Erythroblast (primary cell): ENCODE measurements at regions not wholly inside any gene's neighbourhood (a gene's known extent, or its start where the extent isn't known, plus 50 kb on each side); places are given as distances from the start of the nearest gene placed in this dataset.
"Not testable (repeated sequence)": the region's sequence is repeated elsewhere in the genome, so short reads cannot be mapped to it uniquely, and the experiment has no call there.

Experiments
- DNase-seq, 2 experiments: peaks; one replicate each; lab custom pipeline; 2025; lab: John Stamatoyannopoulos, UW
- GATA1 ChIP-seq: IDR thresholded peaks from 2 replicates; pipeline ENCODE4 v1.6.1; 2011; ENCODE audit warnings: low read depth, mild to moderate bottlenecking, control low read depth, low read length, moderate library complexity
- POLR2A ChIP-seq: IDR thresholded peaks from 2 replicates; pipeline ENCODE4 v1.6.1; 2011; ENCODE audit warnings: mild to moderate bottlenecking, low read length

GRCh38 chr10:64182671-64183070, 661.5 kb downstream of the REEP3 start:
- no peak for DNase-seq
- TF ChIP-seq GATA1 (no peak), POLR2A (no peak)

GRCh38 chr10:64191286-64191685, 670.1 kb downstream of the REEP3 start:
- TF ChIP-seq POLR2A: no peak
- TF ChIP-seq GATA1: no peak
- DNase-seq: no peak

GRCh38 chr10:64196638-64197315, 675.6 kb downstream of the REEP3 start:
- no peak for DNase-seq
- no peak for TF ChIP-seq GATA1
- TF ChIP-seq POLR2A: no peak

GRCh38 chr10:64201936-64202335, 680.7 kb downstream of the REEP3 start:
- DNase-seq: no peak
- TF ChIP-seq POLR2A: no peak
- no peak for TF ChIP-seq GATA1

- DNase-seq: not testable (repeated sequence)
Observed at GRCh38 chr10:64204504-64204903, 683.3 kb downstream of the REEP3 start.

GRCh38 chr10:64206409-64206808, 685.2 kb downstream of the REEP3 start:
- no peak for DNase-seq

GRCh38 chr10:64209561-64209960, 688.4 kb downstream of the REEP3 start:
- TF ChIP-seq GATA1 (no peak), POLR2A (no peak)
- no peak for DNase-seq

More at GRCh38 chr10:64206409-64206808, 685.2 kb downstream of the REEP3 start:
- TF ChIP-seq POLR2A: no peak
- TF ChIP-seq GATA1: no peak

- no peak for DNase-seq
- no peak for TF ChIP-seq GATA1
- no peak for TF ChIP-seq POLR2A
Observed at GRCh38 chr10:64210211-64210610, 689.0 kb downstream of the REEP3 start.

GRCh38 chr10:64211466-64211865, 690.3 kb downstream of the REEP3 start:
- no peak for TF ChIP-seq POLR2A
- TF ChIP-seq GATA1: no peak
- no peak for DNase-seq

GRCh38 chr10:64215088-64215487, 693.9 kb downstream of the REEP3 start:
- TF ChIP-seq POLR2A (no peak), GATA1 (no peak)
- no peak for DNase-seq

GRCh38 chr10:64219271-64220025, 698.2 kb downstream of the REEP3 start:
- no peak for DNase-seq
- TF ChIP-seq GATA1 (no peak), POLR2A (no peak)

- DNase-seq: no peak
- TF ChIP-seq POLR2A (no peak), GATA1 (no peak)
Observed at GRCh38 chr10:64234489-64234888, 713.3 kb downstream of the REEP3 start.

GRCh38 chr10:64257704-64258103, 736.5 kb downstream of the REEP3 start:
- no peak for DNase-seq
- TF ChIP-seq POLR2A (no peak), GATA1 (no peak)

GRCh38 chr10:64261092-64261491, 739.9 kb downstream of the REEP3 start:
- no peak for TF ChIP-seq POLR2A
- TF ChIP-seq GATA1: no peak
- DNase-seq: no peak

- no peak for TF ChIP-seq GATA1
- TF ChIP-seq POLR2A: no peak
Observed at GRCh38 chr10:64261676-64262075, 740.5 kb downstream of the REEP3 start.

More at GRCh38 chr10:64261676-64262075, 740.5 kb downstream of the REEP3 start:
- DNase-seq: no peak
